ENCODE measurements at regions not wholly inside any gene's neighbourhood (a gene's known extent, or its start where the extent isn't known, plus 50 kb on each side); places are given as distances from the start of the nearest gene placed in this dataset.

GRCh38 chr13:106752584-106753170, 184.7 kb upstream of the ARGLU1 start:
- DNase-seq, result no peak

GRCh38 chr13:106748785-106749184, 180.8 kb upstream of the ARGLU1 start:
- DNase-seq, result no peak

- DNase-seq, result no peak
Observed at GRCh38 chr13:106744516-106744915, 176.6 kb upstream of the ARGLU1 start.

GRCh38 chr13:106738186-106738678, 170.3 kb upstream of the ARGLU1 start:
- no peak for DNase-seq

GRCh38 chr13:106736941-106737340, 169.0 kb upstream of the ARGLU1 start:
- no peak for DNase-seq

- no peak for DNase-seq
Observed at GRCh38 chr13:106734198-106734597, 166.3 kb upstream of the ARGLU1 start.

GRCh38 chr13:106723036-106723435, 155.1 kb upstream of the ARGLU1 start:
- DNase-seq, result no peak

GRCh38 chr13:106722620-106723019, 154.7 kb upstream of the ARGLU1 start:
- DNase-seq, result no peak

GRCh38 chr13:106721599-106721998, 153.7 kb upstream of the ARGLU1 start:
- DNase-seq, result no peak

GRCh38 chr13:106714271-106714982, 146.5 kb upstream of the ARGLU1 start:
- no peak for DNase-seq

- no peak for DNase-seq
Observed at GRCh38 chr13:106712381-106712780, 144.4 kb upstream of the ARGLU1 start.

GRCh38 chr13:106710266-106710665, 142.3 kb upstream of the ARGLU1 start:
- no peak for DNase-seq

GRCh38 chr13:106709522-106709921, 141.6 kb upstream of the ARGLU1 start:
- DNase-seq, result no peak

- DNase-seq, result no peak
Observed at GRCh38 chr13:106702505-106702904, 134.6 kb upstream of the ARGLU1 start.

- no peak for DNase-seq
Observed at GRCh38 chr13:106701771-106702341, 133.9 kb upstream of the ARGLU1 start.

- no peak for DNase-seq
Observed at GRCh38 chr13:106700439-106700838, 132.5 kb upstream of the ARGLU1 start.

- DNase-seq, result no peak
Observed at GRCh38 chr13:106700007-106700406, 132.1 kb upstream of the ARGLU1 start.

GRCh38 chr13:106699311-106699710, 131.4 kb upstream of the ARGLU1 start:
- no peak for DNase-seq

- no peak for DNase-seq
Observed at GRCh38 chr13:106696719-106697118, 128.8 kb upstream of the ARGLU1 start.

- no peak for DNase-seq
Observed at GRCh38 chr13:106696140-106696539, 128.2 kb upstream of the ARGLU1 start.

GRCh38 chr13:106695139-106695538, 127.2 kb upstream of the ARGLU1 start:
- DNase-seq, result no peak

GRCh38 chr13:106691861-106692260, 123.9 kb upstream of the ARGLU1 start:
- no peak for DNase-seq

- no peak for DNase-seq
Observed at GRCh38 chr13:106691341-106691740, 123.4 kb upstream of the ARGLU1 start.

- no peak for DNase-seq
Observed at GRCh38 chr13:106690779-106691178, 122.8 kb upstream of the ARGLU1 start.

All from activated CD8-positive, alpha-beta memory T cell treated with anti-CD3 and anti-CD28 coated beads, Interleukin-2, amount 50 U/mL, for 48 hours (primary cell).